ENCODE measurements at regions not wholly inside any gene's neighbourhood (a gene's known extent, or its start where the extent isn't known, plus 50 kb on each side); places are given as distances from the start of the nearest gene placed in this dataset.
"Not testable (repeated sequence)": the region's sequence is repeated elsewhere in the genome, so short reads cannot be mapped to it uniquely, and the experiment has no call there.

GRCh38 chr6:3900744-3901336 lies 51.7 kb downstream of the FAM50B start:
- DNase-seq: no peak

DNA sequence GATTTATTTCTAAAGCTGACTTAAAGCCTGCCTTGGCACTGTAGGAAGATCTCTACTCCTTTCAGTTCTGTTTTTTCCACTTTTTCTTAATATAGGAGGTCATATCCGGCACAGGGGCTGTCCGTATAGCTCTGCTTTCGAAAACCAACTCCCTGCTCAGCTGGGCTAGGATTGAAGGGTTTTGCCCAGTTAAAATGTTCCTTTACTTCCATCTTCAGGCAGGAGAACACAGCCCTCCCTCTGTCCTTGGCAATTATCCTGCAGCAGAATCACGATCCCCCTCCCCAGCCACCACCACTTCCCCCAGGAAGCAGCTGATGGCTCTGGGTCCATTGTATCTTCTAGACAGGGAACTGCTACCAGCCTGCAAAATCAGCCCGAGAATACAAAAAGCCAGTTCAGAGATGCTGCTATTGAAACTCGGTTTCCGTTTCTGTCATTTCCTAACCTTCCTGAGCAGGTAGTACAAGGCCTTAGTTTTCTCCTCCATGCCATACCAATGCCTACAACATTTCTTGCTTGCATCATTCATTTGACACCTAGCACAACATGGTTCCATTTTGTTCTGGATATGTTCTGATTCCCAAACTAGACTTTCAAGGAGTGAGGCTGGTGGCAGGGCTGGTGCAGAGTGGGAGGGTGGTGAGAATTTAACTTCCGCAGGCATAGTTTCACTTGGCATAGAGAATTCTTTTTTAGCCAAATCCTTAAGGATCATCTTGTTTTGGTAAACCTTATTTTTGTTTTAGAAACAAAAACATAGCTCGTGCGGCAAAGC lies 53.9 kb downstream of the FAM50B start:
- no peak for DNase-seq

DNA sequence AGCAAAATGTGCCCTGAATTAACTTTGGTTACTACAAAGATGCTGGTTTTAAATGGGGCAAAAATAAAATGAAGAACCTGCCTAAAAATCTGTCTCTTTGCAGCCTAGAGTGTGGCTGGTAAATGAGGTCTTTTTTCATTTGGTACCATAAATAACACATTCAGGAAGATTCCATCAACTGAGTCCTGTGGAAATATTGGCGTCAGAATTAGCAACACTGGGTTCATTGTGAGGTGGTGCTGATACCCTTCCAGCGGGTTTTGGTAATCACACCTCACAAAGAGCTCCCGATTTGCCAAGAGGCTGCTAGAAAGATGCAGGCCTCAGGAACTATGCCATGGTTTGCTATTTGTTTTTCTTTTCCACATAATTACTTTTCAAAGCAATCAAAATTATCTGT lies 55.3 kb downstream of the FAM50B start:
- no peak for DNase-seq

DNA sequence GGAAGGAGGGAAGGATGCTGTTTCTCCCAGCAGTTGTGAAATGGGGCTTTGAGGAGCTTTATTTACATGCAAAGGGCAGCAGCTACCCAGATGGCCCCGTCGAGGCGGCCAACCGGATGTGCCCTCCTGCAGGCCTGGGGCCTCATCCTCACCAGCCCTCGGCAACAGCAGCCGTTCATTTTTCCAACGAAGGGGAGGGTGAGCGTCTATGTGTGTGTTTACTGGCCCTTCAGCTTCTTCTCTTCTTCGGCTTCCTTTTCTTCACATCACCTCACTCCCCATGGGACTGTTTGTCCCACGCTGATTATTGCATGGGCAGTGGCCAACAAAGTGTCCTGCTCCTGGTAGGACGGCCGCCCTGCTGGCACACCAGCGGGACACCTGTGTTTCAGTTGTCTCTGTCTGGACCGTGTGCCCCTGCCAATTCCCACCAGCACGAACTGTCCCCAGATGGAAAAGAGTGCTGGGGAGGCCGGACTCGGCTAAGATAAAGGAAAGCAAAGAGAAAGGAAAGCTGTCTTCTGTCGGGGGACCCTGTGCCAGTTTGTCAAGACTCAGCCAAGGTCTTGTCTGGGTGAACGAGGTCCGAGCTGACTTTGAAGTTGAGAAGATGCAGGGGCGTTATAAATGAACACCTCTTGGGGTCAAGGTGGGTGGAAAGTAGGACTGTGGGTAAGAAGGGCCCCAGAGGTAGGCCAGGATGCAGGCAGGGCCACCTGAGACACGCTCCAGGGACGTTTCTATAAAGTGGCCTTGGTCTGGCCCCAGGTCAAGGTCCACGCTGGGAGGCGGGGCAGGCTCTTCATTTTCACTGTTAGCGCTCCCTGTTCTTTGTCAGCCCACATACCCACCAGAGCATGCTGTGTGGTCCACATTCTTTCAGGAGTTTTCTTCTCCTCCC lies 57.0 kb downstream of the FAM50B start:
- no peak for DNase-seq

DNA sequence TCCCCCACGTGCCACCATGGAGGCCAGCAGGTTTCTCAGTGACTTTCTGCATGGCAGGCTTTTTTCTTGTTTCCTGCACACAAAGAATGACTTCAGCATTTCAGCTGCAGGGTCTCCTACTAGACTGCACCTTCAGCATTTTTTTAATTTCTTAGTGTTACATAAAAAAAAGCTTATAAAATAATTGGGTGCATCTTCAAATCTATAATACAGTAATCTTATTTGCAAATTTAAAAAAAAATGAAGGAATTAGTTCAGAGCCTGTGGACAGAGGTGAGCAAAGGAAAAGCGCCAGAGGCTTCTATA lies 57.6 kb downstream of the FAM50B start:
- no peak for DNase-seq

GRCh38 chr6:3908223-3908622 lies 59.0 kb downstream of the FAM50B start:
- DNase-seq: no peak

DNA sequence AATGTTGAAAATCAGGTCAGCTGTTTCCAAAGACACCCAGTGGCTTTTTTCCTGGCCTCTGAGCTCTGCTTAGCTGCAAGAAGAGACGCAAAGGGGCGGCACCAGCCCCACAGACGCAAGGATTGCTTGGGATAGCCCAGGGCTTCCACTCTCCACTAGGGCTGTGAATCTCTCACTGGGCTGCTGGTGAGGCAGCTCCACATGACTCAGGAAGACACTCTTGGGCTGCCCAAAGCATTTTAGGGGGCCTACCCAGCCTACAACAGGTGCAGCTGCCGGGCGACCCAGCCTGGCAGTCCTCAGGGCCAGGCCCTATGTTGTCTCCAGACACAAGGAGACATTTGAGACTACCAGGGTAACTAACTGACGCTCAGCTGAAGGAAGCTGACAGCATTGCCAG lies 59.8 kb downstream of the FAM50B start:
- DNase-seq: no peak

GRCh38 chr6:3910106-3910663 lies 61.0 kb downstream of the FAM50B start:
- DNase-seq: no peak

DNA sequence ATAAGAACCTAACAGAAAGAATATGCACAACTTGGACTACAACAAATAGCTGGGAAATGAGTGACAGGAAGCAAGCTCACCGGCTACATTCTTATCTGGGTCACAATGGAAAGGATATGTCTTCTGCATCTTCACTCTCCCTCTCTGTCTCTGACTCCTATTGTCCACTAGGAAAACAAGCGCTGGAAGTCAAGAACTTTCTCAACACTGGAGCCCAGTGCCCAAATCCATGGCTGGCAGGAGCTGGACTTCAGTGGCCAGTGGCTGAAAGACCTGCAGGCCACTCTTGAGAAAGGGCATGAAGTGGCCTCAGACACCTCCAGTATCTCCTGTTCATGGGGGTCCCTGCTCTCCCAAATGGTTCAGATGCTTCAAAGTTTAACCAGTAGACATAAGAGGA lies 62.0 kb downstream of the FAM50B start:
- DNase-seq: no peak

DNA sequence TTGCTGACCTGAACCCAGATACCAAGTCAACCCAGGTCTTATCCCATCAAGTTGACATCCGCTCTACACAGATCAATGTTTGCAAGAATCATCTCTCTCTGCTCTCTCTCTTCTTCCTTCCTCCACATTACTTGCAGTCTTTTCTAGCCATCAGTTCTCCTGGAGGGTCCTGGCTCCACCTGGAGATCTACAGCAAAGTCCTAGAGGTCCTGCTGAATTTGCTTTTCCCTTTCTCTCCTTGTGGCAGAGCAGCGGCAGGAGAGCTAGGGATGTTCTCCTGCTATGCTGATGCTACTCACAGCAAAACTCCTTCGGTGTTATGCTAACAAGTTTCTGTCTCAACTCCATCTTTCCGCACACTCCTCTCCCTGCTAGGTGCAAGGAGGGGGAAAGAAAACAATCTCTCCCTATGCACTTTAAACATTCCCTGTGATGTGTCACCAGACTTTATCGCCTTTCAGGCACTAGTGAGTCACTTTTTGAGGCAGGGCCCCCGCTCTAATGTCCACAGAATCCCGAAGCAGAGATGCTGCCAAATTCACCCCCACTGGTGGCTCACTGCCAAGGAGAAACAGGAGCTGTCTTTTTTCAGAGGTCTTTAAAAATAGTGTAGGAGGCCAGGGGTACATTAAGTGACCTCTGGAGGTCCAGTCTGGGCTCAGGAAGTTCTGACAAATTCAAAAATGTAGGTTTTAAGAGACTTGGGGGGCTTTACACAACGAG lies 62.6 kb downstream of the FAM50B start:
- no peak for DNase-seq

DNA sequence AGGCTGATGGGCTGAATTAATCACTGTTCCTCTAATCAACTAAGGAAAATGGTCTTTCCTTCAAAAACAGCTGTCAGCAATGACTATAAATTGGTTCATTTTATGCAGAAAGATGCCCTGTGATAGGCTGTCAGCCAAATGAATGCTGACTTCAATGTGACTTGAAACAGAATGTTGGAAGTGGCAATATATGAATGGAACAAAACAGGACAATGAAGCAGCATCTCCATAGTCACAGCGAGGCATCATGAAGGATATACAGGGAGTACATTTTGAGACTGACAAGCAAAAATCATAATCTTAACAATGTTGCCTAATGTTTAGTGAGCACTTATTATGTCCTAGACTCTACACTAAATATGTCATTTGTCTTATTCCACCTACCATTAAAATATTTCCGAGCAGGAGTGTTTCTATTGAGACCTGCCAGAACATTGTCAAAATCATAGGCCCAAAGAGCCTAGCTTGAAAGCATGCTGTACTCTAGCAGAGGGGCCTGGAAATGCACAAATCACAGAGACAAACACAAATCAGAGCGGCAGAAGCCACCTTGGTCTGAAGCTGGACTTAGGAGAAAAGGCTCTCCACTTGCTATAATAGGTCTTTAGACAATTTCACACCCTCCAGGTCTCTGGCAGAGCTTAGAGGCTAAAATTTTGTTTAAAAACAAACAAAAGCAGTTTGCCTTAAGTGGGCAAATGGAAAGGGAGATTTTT lies 63.3 kb downstream of the FAM50B start:
- no peak for DNase-seq

DNA sequence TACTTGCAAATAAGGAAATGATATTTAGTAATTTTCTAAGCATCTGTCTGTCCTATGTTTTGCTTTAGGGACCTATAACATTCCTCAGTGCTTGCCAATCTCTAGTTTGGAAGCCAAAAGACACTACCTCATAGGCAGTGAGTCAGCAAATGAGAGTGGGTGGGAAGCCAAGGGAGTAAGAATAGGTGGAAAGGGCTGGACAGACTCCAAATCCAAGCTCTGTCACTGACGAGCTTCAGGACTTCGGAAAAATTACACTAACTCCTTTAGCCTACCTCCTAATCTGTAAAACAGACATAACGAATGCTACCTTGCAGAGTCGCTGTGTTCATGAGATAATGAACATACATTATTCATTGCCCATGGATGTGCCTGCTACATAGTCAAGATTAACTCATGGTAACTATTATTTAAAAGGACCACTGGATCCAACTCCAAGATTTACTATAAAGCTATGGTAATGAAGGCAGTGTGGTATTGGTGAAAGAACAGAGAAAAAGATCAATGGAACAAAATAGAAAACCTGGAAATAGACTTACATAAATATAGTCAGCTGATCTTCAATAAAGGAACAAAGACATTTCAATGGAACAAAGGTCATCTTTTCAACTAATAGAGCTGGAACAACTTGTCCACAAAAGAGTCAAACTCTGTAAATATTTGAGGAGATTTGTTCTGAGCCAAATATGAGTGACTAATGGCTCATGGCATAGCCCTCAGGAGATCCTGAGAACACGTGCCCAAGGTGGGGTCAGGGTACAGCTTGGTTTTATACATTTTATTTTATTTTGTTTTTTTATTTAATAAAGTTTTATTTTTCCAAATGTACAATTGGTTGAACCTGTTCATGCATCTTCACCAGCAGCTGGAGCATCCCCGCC lies 64.1 kb downstream of the FAM50B start:
- DNase-seq: no peak

DNA sequence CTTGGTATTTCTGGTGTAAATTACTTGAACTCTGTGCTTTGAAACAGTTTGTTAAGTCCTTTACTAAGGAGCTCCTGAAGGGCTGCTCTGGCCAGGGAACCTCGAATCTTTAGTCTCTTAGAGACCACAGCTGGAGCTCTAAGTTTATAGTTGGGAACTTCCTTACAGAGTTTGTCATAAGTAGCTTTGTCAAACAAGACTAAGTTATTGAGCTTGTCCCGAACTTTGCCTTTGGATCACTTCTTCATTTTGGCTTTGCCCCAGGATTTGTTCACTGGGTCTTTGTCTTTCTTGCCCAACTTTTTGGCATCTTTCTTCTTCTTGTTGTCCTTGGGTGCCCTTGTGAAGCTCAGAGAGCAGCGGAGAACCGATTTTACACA lies 64.8 kb downstream of the FAM50B start:
- DNase-seq: no peak

DNA sequence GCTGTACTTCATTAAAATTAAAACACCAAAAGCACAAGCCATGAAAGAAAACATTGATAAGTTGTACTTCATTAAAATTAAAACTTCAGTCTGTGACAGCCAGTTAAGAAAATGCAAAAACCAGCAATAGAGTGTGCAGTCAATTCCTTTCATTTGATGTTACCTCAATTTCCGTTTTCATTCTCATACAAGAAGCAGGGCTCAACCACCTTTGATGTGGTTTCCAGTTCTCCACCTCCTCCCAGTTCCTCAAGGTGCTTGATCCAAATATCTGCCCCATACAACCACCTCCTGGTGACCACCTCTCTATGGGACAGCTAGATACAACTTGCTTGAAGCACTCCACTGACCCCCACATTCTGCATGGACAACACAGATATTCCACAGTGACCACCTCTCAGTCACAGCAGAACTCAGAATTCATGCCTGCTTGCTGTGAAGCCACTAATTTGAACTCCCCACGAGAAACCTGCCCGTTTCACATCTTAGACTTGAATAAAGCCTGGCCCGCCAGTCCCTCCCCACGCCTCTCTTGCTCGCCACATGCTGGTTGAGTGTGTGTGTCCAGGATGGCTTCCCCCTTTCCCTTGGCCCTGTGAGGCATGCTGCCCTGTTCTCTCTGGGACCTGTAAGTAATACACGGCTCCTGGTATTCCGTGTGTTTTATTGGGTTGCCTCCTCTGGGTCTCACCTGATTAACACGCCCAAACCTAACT lies 66.1 kb downstream of the FAM50B start:
- DNase-seq: no peak

DNA sequence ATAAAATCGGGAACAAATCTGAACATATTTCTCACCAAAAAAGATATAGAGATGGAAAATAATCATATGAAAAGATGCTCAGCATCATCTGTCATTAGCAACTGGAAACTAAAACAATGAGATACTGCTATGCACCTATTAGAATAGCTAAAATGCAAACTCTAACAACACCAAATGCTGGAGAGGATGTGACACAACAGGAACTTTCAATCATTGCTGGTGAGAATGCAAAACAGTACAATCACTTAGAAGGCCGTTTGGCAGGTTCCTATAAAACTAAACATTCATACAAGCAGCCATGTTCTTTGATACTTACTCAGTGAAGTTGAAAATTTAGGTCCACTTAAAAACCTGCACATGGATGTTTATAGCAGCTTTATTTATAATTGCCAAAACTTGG lies 67.0 kb downstream of the FAM50B start:
- no peak for DNase-seq

DNA sequence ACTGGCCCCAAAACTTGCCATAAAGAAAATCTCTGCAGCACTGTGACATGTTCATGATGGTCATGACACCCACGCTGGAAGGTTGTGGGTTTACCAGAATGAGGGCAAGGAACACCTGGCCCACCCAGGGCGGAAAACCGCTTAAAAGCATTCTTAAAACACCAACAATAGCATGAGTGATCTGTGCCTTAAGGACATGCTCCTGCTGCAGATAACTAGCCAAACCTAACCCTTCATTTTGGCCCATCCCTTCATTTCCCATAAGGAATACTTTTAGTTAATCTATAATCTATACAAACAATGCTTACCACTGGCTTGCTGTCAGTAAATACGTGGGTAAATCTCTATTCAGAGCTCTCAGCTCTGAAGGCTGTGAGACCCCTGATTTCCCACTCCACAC lies 67.6 kb downstream of the FAM50B start:
- DNase-seq: not testable (repeated sequence)

GRCh38 chr6:3918469-3918868 lies 69.3 kb downstream of the FAM50B start:
- DNase-seq: no peak

DNA sequence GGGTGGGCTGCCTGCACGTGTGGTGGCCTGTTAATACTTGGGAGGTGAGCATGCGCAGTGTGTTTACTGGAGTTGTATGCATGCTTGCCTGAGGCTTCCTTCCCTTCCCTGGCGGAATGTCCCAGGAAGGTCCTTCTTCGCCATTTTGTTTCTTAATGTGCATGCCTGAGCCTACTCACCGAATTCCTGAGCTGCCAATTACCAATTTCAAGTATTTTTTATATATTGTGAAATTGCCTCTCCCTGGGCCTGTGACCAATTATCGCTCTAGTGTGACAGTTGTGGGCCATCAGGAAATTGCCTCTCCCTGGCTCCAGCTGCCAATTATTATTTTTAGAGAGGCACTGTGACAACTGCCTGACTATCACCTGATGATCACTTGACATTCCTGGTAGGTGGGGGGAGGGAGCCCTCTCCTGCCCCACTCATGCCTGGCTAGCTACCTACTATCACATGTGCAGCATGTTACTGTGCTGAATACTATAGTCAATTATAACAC lies 70.0 kb downstream of the FAM50B start:
- no peak for DNase-seq

DNA sequence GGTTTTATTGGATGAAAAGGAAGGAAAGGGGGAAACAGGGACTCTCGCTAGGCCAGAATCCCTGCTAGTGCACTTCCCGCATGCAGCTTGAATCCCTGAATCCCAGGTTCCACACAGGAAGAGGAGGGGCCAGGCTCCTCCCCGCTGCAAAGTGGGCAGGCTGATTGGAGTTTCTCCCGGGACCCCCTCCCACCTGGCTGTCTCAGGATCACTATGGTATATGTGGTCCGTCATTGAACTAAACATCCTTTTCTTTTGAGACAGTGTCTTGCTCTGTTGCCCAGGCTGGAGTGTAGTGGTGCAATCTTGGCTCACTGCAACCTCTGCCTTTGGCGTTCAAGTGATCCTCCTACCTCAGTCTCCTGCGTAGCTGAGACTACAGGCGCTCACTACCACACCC lies 70.7 kb downstream of the FAM50B start:
- no peak for DNase-seq

- no peak for DNase-seq
These were observed 71.1 kb downstream of the FAM50B start for GRCh38 chr6:3920321-3920720.

Measured in cortex of kidney (tissue), 1 donor.